H1 (cell line): ENCODE measurements at regions not wholly inside any gene's neighbourhood (a gene's known extent, or its start where the extent isn't known, plus 50 kb on each side); places are given as distances from the start of the nearest gene placed in this dataset.

Source experiments
- CTCF ChIA-PET: fragments of 300-600 bp; sonication (Branson Sonifier 250); formaldehyde crosslinking; loops from one replicate; lab custom pipeline; 2021; ENCODE audit not compliant: partially characterized antibody; lab: Charles Lee
- POLR2A ChIA-PET: fragments of 300-600 bp; sonication (Branson Sonifier 250); formaldehyde crosslinking; loops from one replicate; lab custom pipeline; 2021; ENCODE audit warnings: inconsistent platforms; ENCODE audit not compliant: partially characterized antibody; lab: Charles Lee
- DNase-seq, 2 experiments: peaks; one replicate each; pipeline versions ENCODE4 v3.0.0 to v3.0.0-alpha.2; 2010 to 2022; ENCODE audit warnings: low spot score in 2 of 2, low read depth in 1 of 2, mixed read lengths in 1 of 2
- FAIRE-seq: peaks from 2 replicates; lab custom pipeline; 2011; peaks lifted over from hg19 to GRCh38; lab: Jason Lieb, UNC
- H2AFZ ChIP-seq: 2 replicates; pipeline ENCODE4 v1.8.1; 2012; ENCODE audit warnings: low read length, inconsistent platforms
- H2AK5ac ChIP-seq: 2 replicates; pipeline ENCODE4 v1.6.1; 2013; ENCODE audit warnings: low read depth, low read length
- H2BK120ac ChIP-seq: replicated peaks from 2 replicates; pipeline ENCODE3; 2013; ENCODE audit warnings: low read depth, low read length, inconsistent platforms
- H2BK12ac ChIP-seq: 2 replicates; pipeline ENCODE4 v1.6.1; 2013; ENCODE audit warnings: low read depth, low read length
- H2BK15ac ChIP-seq: 2 replicates; pipeline ENCODE4 v1.6.1; 2013; ENCODE audit warnings: low read length
- H2BK20ac ChIP-seq: 2 replicates; pipeline ENCODE4 v1.6.1; 2013; ENCODE audit warnings: low read length
- H2BK5ac ChIP-seq: 2 replicates; pipeline ENCODE4 v1.6.1; 2013; ENCODE audit warnings: low read depth, low read length
- H3K14ac ChIP-seq: 2 replicates; pipeline ENCODE4 v1.6.1; 2013; ENCODE audit warnings: inconsistent platforms; ENCODE audit not compliant: insufficient read length
- H3K18ac ChIP-seq: 2 replicates; pipeline ENCODE4 v1.6.1; 2013; ENCODE audit warnings: low read length; ENCODE audit errors: extremely low read depth
- H3K23ac ChIP-seq: 2 replicates; pipeline ENCODE4 v1.6.1; 2013; ENCODE audit warnings: inconsistent platforms; ENCODE audit not compliant: insufficient read length
- H3K23me2 ChIP-seq: 2 replicates; pipeline ENCODE4 v1.6.1; 2013; ENCODE audit warnings: low read depth, low read length
- H3K27ac ChIP-seq: 2 replicates; pipeline ENCODE4 v1.6.1; 2011; ENCODE audit warnings: low read depth, low read length, inconsistent platforms
- H3K27me3 ChIP-seq, 4 experiments: replicated peaks in 1 of 4; 1 replicate in 1 of 4; 2 replicates in 3 of 4; pipeline versions ENCODE4 v1.6.1 to v1.8.1; 2011 to 2013; ENCODE audit warnings: low read length in 3 of 4, mild to moderate bottlenecking in 3 of 4, inconsistent platforms in 2 of 4, mixed read lengths in 2 of 4, moderate library complexity in 1 of 4; ENCODE audit not compliant: control insufficient read depth in 3 of 4, insufficient read depth in 3 of 4; ENCODE audit errors: extremely low read depth in 1 of 4
- H3K36me3 ChIP-seq, 4 experiments: 2 replicates each; pipeline versions ENCODE4 v1.6.1 to v1.8.1; 2011 to 2013; ENCODE audit warnings: mild to moderate bottlenecking in 4 of 4, low read length in 3 of 4, moderate library complexity in 2 of 4, control low read depth in 1 of 4, inconsistent platforms in 1 of 4; ENCODE audit not compliant: insufficient read depth in 4 of 4, control insufficient read depth in 2 of 4
- H3K4ac ChIP-seq: replicated peaks from 2 replicates; pipeline ENCODE3; 2013; ENCODE audit warnings: low read length, low read depth, mixed read lengths, inconsistent platforms; ENCODE audit not compliant: insufficient read length
- H3K4me1 ChIP-seq, 4 experiments: replicated peaks in 1 of 4; 1 replicate in 1 of 4; 2 replicates in 3 of 4; pipeline versions ENCODE4 v1.6.1 to v1.8.1; 2011 to 2013; ENCODE audit warnings: low read length in 3 of 4, inconsistent platforms in 2 of 4, mixed read lengths in 1 of 4; ENCODE audit not compliant: insufficient read depth in 4 of 4, control insufficient read depth in 3 of 4
- H3K4me2 ChIP-seq, 2 experiments: 2 replicates each; pipeline versions ENCODE4 v1.6.1 to v1.8.1; 2011 to 2013; ENCODE audit warnings: low read depth in 2 of 2, low read length in 2 of 2, control low read depth in 1 of 2, inconsistent platforms in 1 of 2, mild to moderate bottlenecking in 1 of 2; ENCODE audit not compliant: insufficient read depth in 1 of 2
- H3K4me3 ChIP-seq, 4 experiments: fragments of 200-600, 300-600 bp in 1 of 4; sonication (generic), shearing (Covaris generic), sonication (Bioruptor Twin) in 1 of 4; 2 replicates each; pipeline versions ENCODE4 v1.5.1 to v1.8.1; 2011 to 2016; ENCODE audit warnings: low read length in 4 of 4, low read depth in 3 of 4, control low read depth in 2 of 4, inconsistent platforms in 2 of 4, mild to moderate bottlenecking in 2 of 4, mixed read lengths in 1 of 4, moderate library complexity in 1 of 4; ENCODE audit not compliant: insufficient read depth in 2 of 4; ENCODE audit errors: extremely low read depth in 1 of 4
- H3K56ac ChIP-seq: replicated peaks from 2 replicates; pipeline ENCODE3; 2013; ENCODE audit warnings: low read depth, mild to moderate bottlenecking, mixed read lengths, low read length, inconsistent platforms; ENCODE audit not compliant: insufficient read length
- H3K79me1 ChIP-seq: 2 replicates; pipeline ENCODE4 v1.6.1; 2013; ENCODE audit warnings: low read depth, low read length, control low read depth
- H3K79me2 ChIP-seq, 2 experiments: 2 replicates each; pipeline versions ENCODE4 v1.6.1 to v1.8.1; 2012 to 2013; ENCODE audit warnings: low read length in 2 of 2, mild to moderate bottlenecking in 2 of 2, inconsistent platforms in 1 of 2; ENCODE audit not compliant: insufficient read depth in 2 of 2, control insufficient read depth in 1 of 2
- H3K9ac ChIP-seq, 4 experiments: replicated peaks in 1 of 4; 1 replicate in 1 of 4; 2 replicates in 3 of 4; pipeline versions ENCODE4 v1.6.1 to v1.8.1; 2011 to 2013; ENCODE audit warnings: low read depth in 3 of 4, low read length in 3 of 4, control low read depth in 2 of 4, mild to moderate bottlenecking in 2 of 4, moderate library complexity in 2 of 4, inconsistent platforms in 1 of 4; ENCODE audit errors: extremely low read depth in 1 of 4
- H3K9me3 ChIP-seq, 2 experiments: 2 replicates each; pipeline versions ENCODE4 v1.6.1 to v1.8.1; 2012 to 2013; ENCODE audit warnings: mild to moderate bottlenecking in 2 of 2, moderate library complexity in 2 of 2, control low read depth in 1 of 2, inconsistent platforms in 1 of 2, low read depth in 1 of 2, low read length in 1 of 2, mixed read lengths in 1 of 2; ENCODE audit not compliant: insufficient read depth in 2 of 2
- H4K20me1 ChIP-seq, 2 experiments: replicated peaks in 1 of 2; 2 replicates each; pipeline versions ENCODE3 to v1.8.1; 2011 to 2013; ENCODE audit warnings: inconsistent platforms in 2 of 2, low read length in 2 of 2, mild to moderate bottlenecking in 1 of 2; ENCODE audit not compliant: insufficient read depth in 2 of 2, control insufficient read depth in 1 of 2
- H4K5ac ChIP-seq: 2 replicates; pipeline ENCODE4 v1.6.1; 2013; ENCODE audit warnings: low read length, low read depth, mixed read lengths, inconsistent platforms; ENCODE audit not compliant: insufficient read length
- H4K8ac ChIP-seq: 2 replicates; pipeline ENCODE4 v1.8.0; 2013; ENCODE audit warnings: mild to moderate bottlenecking, moderate library complexity, low read length, inconsistent platforms; ENCODE audit not compliant: insufficient read depth; ENCODE audit errors: extremely low read depth
- H4K91ac ChIP-seq: replicated peaks from 2 replicates; pipeline ENCODE3; 2013; ENCODE audit warnings: low read length, mixed read lengths, inconsistent platforms; ENCODE audit not compliant: insufficient read length
- EP300 ChIP-seq, 2 experiments: IDR thresholded peaks; 1 replicate in 1 of 2; 2 replicates in 1 of 2; pipeline ENCODE4 v1.6.1; 2011 to 2012; ENCODE audit warnings: low read depth in 2 of 2, low read length in 2 of 2, mild to moderate bottlenecking in 2 of 2, borderline replicate concordance in 1 of 2, inconsistent platforms in 1 of 2, moderate library complexity in 1 of 2
- FOSL1 ChIP-seq: IDR thresholded peaks from 2 replicates; pipeline ENCODE4 v1.6.1; 2011; ENCODE audit warnings: mild to moderate bottlenecking, low read depth, low read length, moderate library complexity; ENCODE audit not compliant: insufficient read depth
- JUN ChIP-seq: IDR thresholded peaks from 2 replicates; pipeline ENCODE4 v1.6.1; 2011; ENCODE audit warnings: low read depth, mild to moderate bottlenecking, improper control_type of control experiment, low read length
- KDM1A ChIP-seq: fragments of 200-600, 300-600 bp; sonication (generic); IDR thresholded peaks from 2 replicates; pipeline ENCODE4 v1.7.1; 2016; ENCODE audit warnings: mild to moderate bottlenecking, low read length, borderline replicate concordance
- NANOG ChIP-seq: IDR thresholded peaks from 2 replicates; pipeline ENCODE4 v1.6.1; 2011; ENCODE audit warnings: low read length, low read depth, mild to moderate bottlenecking, inconsistent platforms; ENCODE audit not compliant: insufficient read depth, poor library complexity, severe bottlenecking
- RFX5 ChIP-seq: IDR thresholded peaks from 2 replicates; pipeline ENCODE4 v1.6.1; 2011; ENCODE audit warnings: low read depth, low read length, improper control_type of control experiment, borderline replicate concordance
- SIN3A ChIP-seq, 2 experiments: IDR thresholded peaks in 1 of 2; conservative IDR thresholded peaks in 1 of 2; 2 replicates each; pipeline ENCODE4 v1.6.1; 2011 to 2012; ENCODE audit warnings: low read length in 2 of 2, improper control_type of control experiment in 1 of 2, low read depth in 1 of 2, mild to moderate bottlenecking in 1 of 2
- SRF ChIP-seq: IDR thresholded peaks from 2 replicates; pipeline ENCODE4 v1.6.1; 2011; ENCODE audit warnings: mild to moderate bottlenecking, low read depth, low read length, moderate library complexity
- TEAD4 ChIP-seq: IDR thresholded peaks from 2 replicates; pipeline ENCODE4 v1.6.1; 2012; ENCODE audit warnings: low read depth, low read length, inconsistent platforms, mixed read lengths
- ZNF274 ChIP-seq: IDR thresholded peaks from 2 replicates; pipeline ENCODE4 v1.7.0; 2012; ENCODE audit warnings: low read length, borderline replicate concordance; ENCODE audit errors: extremely low read depth
- WGBS, 2 experiments: shearing (Covaris generic) in 1 of 2; methylation state at CpG; one replicate each; pipeline versions ENCODE4 v1.1.6 to v1.1.7; 2013 to 2015; ENCODE audit warnings: low lambda C conversion rate in 2 of 2, mixed read lengths in 2 of 2, inconsistent platforms in 1 of 2, low coverage in 1 of 2, missing lambda C conversion rate in 1 of 2; ENCODE audit not compliant: insufficient replicate concordance in 2 of 2, insufficient coverage in 1 of 2, insufficient read length in 1 of 2; ENCODE audit errors: extremely low coverage in 1 of 2, missing lambda C conversion rate in 1 of 2; 5-methylcytosine and 5-hydroxymethylcytosine counted together
- TF ChIP-seq, protein P1 (sequence below): IDR thresholded peaks from 2 replicates; pipeline ENCODE4 v1.6.1; 2012; ENCODE audit warnings: inconsistent platforms

DNA sequence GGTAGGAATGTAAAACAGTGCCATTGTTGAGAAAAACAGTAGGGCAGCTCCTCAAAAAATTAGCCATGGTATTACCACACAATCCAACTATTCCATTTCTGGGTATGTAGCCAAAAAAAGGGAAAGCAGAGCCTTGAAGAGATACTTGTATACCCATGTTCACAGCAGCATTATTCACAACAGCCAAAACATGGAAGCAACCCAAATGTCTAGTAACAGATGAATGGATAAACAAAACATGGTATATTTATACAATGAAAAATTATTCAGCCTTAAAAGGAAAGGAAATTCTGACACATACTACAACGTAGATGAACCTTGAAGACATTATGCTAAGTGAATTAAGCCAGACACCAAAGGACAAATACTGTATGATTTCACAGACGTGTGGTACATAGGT lies 67.6 kb upstream of the GNG2 start:
- no peak overlapping the region for H2BK15ac ChIP-seq
- ChIA-PET POLR2A (no interaction called here), CTCF (interaction anchor here (0.5 to 3.2 kb wide), 2 partner anchors 13 to 46 kb away, joined by 3 to 21 read pairs; no protein-coding TSS in a partner anchor)
- H3K23ac ChIP-seq: no peak overlapping the region
- no peaks in the 10 kb centered on the region for H3K79me2 ChIP-seq
- H3K36me3 ChIP-seq: no peaks in the 10 kb centered on the region
- H3K79me1 ChIP-seq: no peaks in the 10 kb centered on the region
- H3K18ac ChIP-seq: no peak overlapping the region
- no peak overlapping the region for H4K5ac ChIP-seq
- no peak overlapping the region for H3K14ac ChIP-seq
- no peak overlapping the region for H2BK20ac ChIP-seq
- no peak overlapping the region for H2BK120ac ChIP-seq
- no peak for DNase-seq
- 83% methylated on average over 2 of the region's 2 CpGs; no CpG with 5 or more reads in 1 of the 2 experiments for WGBS, 2 experiments
- H4K91ac ChIP-seq: no peak overlapping the region
- TF ChIP-seq KDM1A: no peak
- no peak for TF ChIP-seq TEAD4
- no peak for TF ChIP-seq RFX5
- no peak for TF ChIP-seq SRF
- no peak for TF ChIP-seq JUN
- TF ChIP-seq FOSL1: no peak
- TF ChIP-seq, protein P1, sequence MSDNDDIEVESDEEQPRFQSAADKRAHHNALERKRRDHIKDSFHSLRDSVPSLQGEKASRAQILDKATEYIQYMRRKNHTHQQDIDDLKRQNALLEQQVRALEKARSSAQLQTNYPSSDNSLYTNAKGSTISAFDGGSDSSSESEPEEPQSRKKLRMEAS: no peak
- no peak for TF ChIP-seq NANOG
- TF ChIP-seq ZNF274: no peak
- TF ChIP-seq SIN3A (conservative IDR thresholded peaks at IDR 0.05 in 1 of 2, IDR thresholded peaks at IDR 0.05 in 1 of 2; ENCODE audit: low read depth in 1 of 2, low read length in 2 of 2): no peak
- no peak for TF ChIP-seq EP300 (IDR thresholded peaks at IDR 0.05; ENCODE audit: borderline replicate concordance in 1 of 2, low read depth in 2 of 2, low read length in 2 of 2)
- H3K9ac ChIP-seq: no peak overlapping the region
- H2BK5ac ChIP-seq: no peak overlapping the region
- H3K27ac ChIP-seq: no peak overlapping the region
- no peaks in the 10 kb centered on the region for H3K9me3 ChIP-seq
- no peaks in the 10 kb centered on the region for H4K20me1 ChIP-seq
- H4K8ac ChIP-seq: no peak overlapping the region
- H3K4me2 ChIP-seq: no peak overlapping the region
- no peak overlapping the region for H3K4me3 ChIP-seq
- no peak overlapping the region for H2AFZ ChIP-seq
- no peak for FAIRE-seq
- H3K4me1 ChIP-seq: no peaks in the 10 kb centered on the region
- no peak overlapping the region for H2BK12ac ChIP-seq
- H3K4ac ChIP-seq: no peak overlapping the region
- no peak overlapping the region for H3K56ac ChIP-seq
- H3K27me3 ChIP-seq: no peaks in the 10 kb centered on the region
- H3K23me2 ChIP-seq: no peaks in the 10 kb centered on the region
- H2AK5ac ChIP-seq: no peak overlapping the region
